Activated B cell treated with CpG ODN at 0.5 μM for 24 hours (primary cell): ENCODE measurements at regions not wholly inside any gene's neighbourhood (a gene's known extent, or its start where the extent isn't known, plus 50 kb on each side); places are given as distances from the start of the nearest gene placed in this dataset.

Experiments used
- ATAC-seq: fragments of 200-7000 bp; cut with Tn5 transposase; one replicate; pipeline ENCODE4 v1.10.0; 2021; ENCODE audit warnings: low read depth, mild to moderate bottlenecking, moderate library complexity
- CTCF ChIA-PET: fragments of 350-600 bp; sonication (Branson Sonifier 250); formaldehyde crosslinking; loops from one replicate; lab custom pipeline; 2021; ENCODE audit warnings: antibody characterized with exemption; lab: Charles Lee
- POLR2A ChIA-PET: fragments of 350-600 bp; sonication (Branson Sonifier 250); formaldehyde crosslinking; loops from one replicate; lab custom pipeline; 2021; ENCODE audit warnings: antibody characterized with exemption; lab: Charles Lee
- DNase-seq: peaks from one replicate; pipeline ENCODE4 v3.0.0; 2022
- H3K27ac Mint-ChIP-seq: one replicate; pipeline ENCODE4 v1.8.0; 2020; ENCODE audit warnings: mixed read lengths
- H3K27me3 Mint-ChIP-seq: one replicate; pipeline ENCODE4 v1.8.0; 2021; ENCODE audit warnings: mixed read lengths
- H3K36me3 Mint-ChIP-seq: one replicate; pipeline ENCODE4 v1.8.0; 2021; ENCODE audit warnings: low read depth, mixed read lengths
- H3K4me1 Mint-ChIP-seq: one replicate; pipeline ENCODE4 v1.8.0; 2021; ENCODE audit warnings: mixed read lengths
- H3K4me3 Mint-ChIP-seq: one replicate; pipeline ENCODE4 v1.8.0; 2020; ENCODE audit warnings: mild to moderate bottlenecking, mixed read lengths
- H3K9me3 Mint-ChIP-seq: one replicate; pipeline ENCODE4 v1.8.0; 2020; ENCODE audit warnings: mixed read lengths
- intact Hi-C: fragments of 100-400 bp; cut with micrococcal nuclease; formaldehyde crosslinking; loops from one replicate; pipeline ENCODE4 v1.15.1; 2024
- TF ChIP-seq, protein P1 (sequence below): fragments of 200-600 bp; IDR thresholded peaks from one replicate; pipeline ENCODE4 v1.8.0; 2022; ENCODE audit warnings: antibody characterized with exemption, mild to moderate bottlenecking

DNA sequence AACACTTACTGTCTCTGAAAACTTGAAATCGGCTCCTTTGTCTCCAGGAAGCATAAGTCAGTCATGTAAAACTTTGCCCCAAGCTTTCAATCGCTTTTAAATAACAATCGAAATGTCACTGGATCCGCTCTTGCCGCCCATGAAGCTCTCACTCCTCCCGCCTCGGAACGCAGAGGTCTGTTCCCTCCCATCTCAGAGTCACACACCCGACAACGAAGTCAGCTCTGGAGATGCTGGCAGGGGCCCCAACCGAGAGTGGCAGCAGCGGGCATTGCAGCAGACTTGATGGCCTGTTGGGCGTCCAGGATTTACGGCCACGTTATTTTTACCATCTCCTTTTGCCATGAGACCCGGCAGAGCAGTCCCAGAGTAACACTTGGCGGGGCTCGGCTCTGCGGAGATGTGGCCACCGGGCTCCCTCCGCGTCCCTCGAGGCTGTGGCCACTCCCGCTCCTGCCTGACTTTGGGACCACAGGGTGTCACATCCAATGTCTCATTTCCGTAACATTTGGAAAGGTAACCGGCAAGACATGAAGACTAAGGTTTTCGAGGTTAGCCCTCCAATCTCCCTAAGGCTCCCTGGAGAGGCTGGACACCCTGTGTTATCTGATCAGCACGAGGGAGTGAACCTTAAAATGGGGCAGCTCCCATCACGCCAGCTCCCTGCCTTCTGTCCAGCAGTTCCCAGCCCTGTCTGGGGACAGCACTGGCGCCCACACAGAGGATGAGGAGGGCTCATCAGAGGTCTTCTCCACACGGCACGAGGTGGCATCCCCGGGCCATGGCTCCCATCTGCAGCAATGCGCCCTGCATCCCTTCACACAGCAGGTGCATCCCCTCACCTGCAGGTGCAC, 62.8 kb upstream of the ADGRA1 start:
- H3K27me3 Mint-ChIP-seq: peaks cover 5% of the 10 kb centered on the region
- intact Hi-C loops: no loop called here
- TF ChIP-seq, protein P1, sequence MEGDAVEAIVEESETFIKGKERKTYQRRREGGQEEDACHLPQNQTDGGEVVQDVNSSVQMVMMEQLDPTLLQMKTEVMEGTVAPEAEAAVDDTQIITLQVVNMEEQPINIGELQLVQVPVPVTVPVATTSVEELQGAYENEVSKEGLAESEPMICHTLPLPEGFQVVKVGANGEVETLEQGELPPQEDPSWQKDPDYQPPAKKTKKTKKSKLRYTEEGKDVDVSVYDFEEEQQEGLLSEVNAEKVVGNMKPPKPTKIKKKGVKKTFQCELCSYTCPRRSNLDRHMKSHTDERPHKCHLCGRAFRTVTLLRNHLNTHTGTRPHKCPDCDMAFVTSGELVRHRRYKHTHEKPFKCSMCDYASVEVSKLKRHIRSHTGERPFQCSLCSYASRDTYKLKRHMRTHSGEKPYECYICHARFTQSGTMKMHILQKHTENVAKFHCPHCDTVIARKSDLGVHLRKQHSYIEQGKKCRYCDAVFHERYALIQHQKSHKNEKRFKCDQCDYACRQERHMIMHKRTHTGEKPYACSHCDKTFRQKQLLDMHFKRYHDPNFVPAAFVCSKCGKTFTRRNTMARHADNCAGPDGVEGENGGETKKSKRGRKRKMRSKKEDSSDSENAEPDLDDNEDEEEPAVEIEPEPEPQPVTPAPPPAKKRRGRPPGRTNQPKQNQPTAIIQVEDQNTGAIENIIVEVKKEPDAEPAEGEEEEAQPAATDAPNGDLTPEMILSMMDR: no peak
- DNase-seq (no peak), ATAC-seq (no peak)
- H3K27ac Mint-ChIP-seq: no peak overlapping the region
- no peaks in the 10 kb centered on the region for H3K9me3 Mint-ChIP-seq
- CTCF ChIA-PET: no interaction called here
- POLR2A ChIA-PET: no interaction called here
- no peaks in the 10 kb centered on the region for H3K36me3 Mint-ChIP-seq
- no peaks in the 10 kb centered on the region for H3K4me1 Mint-ChIP-seq
- no peak overlapping the region for H3K4me3 Mint-ChIP-seq

DNA sequence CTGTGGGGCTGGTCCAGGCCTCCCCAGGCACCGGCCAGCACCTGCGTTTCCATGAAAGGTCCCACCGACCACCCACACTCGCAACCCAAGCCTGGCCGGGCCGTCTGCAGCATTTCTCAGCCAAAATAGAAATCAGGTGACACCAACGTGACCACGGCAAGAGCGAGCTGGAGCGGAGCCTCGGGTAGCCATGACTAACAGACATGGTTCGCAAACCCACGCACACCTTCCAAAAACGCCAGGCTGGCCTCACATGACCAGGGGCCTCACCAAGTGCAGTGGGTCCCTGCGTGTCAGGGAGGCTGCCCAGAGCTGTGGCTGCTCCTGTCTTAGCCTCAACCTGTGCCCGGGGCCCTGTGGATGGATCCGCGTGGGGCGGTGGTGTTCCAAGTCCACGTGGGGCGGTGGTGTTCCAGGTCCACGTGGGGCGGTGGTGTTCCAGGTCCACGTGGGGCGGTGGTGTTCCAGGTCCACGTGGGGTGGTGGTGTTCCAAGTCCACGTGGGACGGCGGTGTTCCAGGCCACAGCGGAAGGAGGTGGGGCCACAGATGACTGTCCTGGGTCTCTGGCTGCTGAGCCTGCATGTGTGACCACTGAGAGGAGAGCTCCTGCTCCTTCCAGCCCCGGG, 64.4 kb upstream of the ADGRA1 start:
- Mint-ChIP-seq H3K27ac (no peak overlapping the region), H3K36me3 (no peaks in the 10 kb centered on the region), H3K9me3 (no peaks in the 10 kb centered on the region), H3K4me3 (no peak overlapping the region), H3K27me3 (peaks cover 5% of the 10 kb centered on the region), H3K4me1 (no peaks in the 10 kb centered on the region)
- ChIA-PET POLR2A (no interaction called here), CTCF (no interaction called here)
- TF ChIP-seq, protein P1: no peak
- DNase-seq (no peak), ATAC-seq (no peak)
- intact Hi-C loops: no loop called here

DNA sequence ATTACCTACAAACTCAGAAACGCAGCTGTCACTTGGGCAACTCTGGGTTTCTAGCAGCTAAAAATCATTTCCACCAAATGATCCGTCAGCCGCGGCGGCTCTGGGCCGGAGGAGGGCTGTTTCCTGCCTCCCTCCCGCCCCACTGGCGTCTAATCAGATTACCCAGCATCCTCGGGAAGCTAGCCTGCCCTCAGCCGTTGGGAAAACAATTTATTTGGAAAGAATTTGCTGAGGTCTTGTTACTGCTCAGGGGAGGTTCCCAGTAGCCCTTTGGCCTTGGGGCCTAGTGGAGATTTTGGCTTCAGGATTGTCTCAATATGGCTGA, 65.0 kb upstream of the ADGRA1 start:
- no peaks in the 10 kb centered on the region for H3K36me3 Mint-ChIP-seq
- H3K4me1 Mint-ChIP-seq: no peaks in the 10 kb centered on the region
- ChIA-PET CTCF (no interaction called here), POLR2A (no interaction called here)
- no peak for DNase-seq
- TF ChIP-seq, protein P1: no peak
- no peak overlapping the region for H3K4me3 Mint-ChIP-seq
- peaks cover 5% of the 10 kb centered on the region for H3K27me3 Mint-ChIP-seq
- intact Hi-C loops: no loop called here
- no peaks in the 10 kb centered on the region for H3K9me3 Mint-ChIP-seq
- ATAC-seq: no peak
- no peak overlapping the region for H3K27ac Mint-ChIP-seq

DNA sequence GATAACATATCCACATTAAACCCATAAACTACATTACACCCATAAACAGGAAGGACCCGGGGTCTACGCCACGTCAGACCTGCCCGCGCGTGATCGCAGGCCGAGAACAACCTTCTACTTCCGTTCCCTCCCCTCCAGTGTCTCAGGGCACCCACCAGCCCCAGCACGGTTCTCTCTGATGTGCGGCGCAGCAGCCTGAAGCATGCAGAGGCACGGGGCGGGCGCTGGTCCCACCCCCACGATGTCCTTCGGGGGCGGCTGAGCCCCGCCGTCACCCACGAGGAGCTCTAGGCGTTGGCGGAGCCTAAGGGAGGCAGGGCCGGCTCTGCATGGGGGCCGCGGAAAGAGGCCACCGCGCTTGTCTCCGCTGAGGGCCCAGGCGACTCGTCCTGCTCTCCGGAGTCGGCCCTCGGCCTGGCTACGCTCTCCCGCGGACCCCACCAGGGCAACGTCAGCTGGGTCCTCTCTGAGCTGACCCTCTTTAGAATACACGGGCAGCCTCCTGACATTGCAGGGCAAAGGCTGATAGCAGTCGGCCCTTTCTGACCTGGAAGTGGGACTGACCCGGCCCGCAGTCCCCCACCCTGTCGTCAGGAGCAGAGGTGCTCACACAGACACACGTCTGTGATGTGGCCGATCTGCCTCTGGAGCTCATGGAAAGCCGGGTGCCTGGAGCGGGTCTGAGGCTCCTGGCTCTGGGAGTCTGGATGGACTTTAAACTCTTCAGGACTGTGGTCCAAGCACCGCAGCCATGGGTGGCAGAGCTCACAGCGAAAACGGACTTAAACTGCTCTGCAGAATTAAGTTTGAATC, 65.6 kb upstream of the ADGRA1 start:
- Mint-ChIP-seq H3K9me3 (no peaks in the 10 kb centered on the region), H3K27ac (no peak overlapping the region), H3K36me3 (no peaks in the 10 kb centered on the region), H3K27me3 (peaks cover 5% of the 10 kb centered on the region), H3K4me1 (no peaks in the 10 kb centered on the region), H3K4me3 (no peak overlapping the region)
- CTCF ChIA-PET: no interaction called here
- POLR2A ChIA-PET: no interaction called here
- DNase-seq (no peak), ATAC-seq (no peak)
- intact Hi-C loops: no loop called here
- TF ChIP-seq, protein P1: no peak
